ENCODE measurements at regions not wholly inside any gene's neighbourhood (a gene's known extent, or its start where the extent isn't known, plus 50 kb on each side); places are given as distances from the start of the nearest gene placed in this dataset.

- DNase-seq (ENCODE audit: low read depth in 4 of 4, low spot score in 2 of 4) = no peak
These were observed 744.7 kb upstream of the CXADR start for GRCh38 chr21:16768096-16768495.

- no peak for DNase-seq (ENCODE audit: low read depth in 4 of 4, low spot score in 2 of 4)
These were observed 742.6 kb upstream of the CXADR start for GRCh38 chr21:16770266-16770665.

- DNase-seq (ENCODE audit: low read depth in 4 of 4, low spot score in 2 of 4) = no peak
These were observed 739.6 kb upstream of the CXADR start for GRCh38 chr21:16773206-16773605.

- DNase-seq (ENCODE audit: low read depth in 4 of 4, low spot score in 2 of 4) = no peak
These were observed 737.8 kb upstream of the CXADR start for GRCh38 chr21:16775076-16775475.

- no peak for DNase-seq (ENCODE audit: low read depth in 4 of 4, low spot score in 2 of 4)
These were observed 735.7 kb upstream of the CXADR start for GRCh38 chr21:16777041-16777720.

GRCh38 chr21:16788584-16788983 is 724.3 kb upstream of the CXADR start:
- DNase-seq (ENCODE audit: low read depth in 4 of 4, low spot score in 2 of 4) = no peak

- DNase-seq (ENCODE audit: low read depth in 4 of 4, low spot score in 2 of 4) = no peak
These were observed 723.2 kb upstream of the CXADR start for GRCh38 chr21:16789636-16790035.

GRCh38 chr21:16792101-16792500 is 720.7 kb upstream of the CXADR start:
- no peak for DNase-seq (ENCODE audit: low read depth in 4 of 4, low spot score in 2 of 4)

- DNase-seq (ENCODE audit: low read depth in 4 of 4, low spot score in 2 of 4) = no peak
These were observed 717.9 kb upstream of the CXADR start for GRCh38 chr21:16794950-16795349.

GRCh38 chr21:16796776-16797175 is 716.1 kb upstream of the CXADR start:
- no peak for DNase-seq (ENCODE audit: low read depth in 4 of 4, low spot score in 2 of 4)

GRCh38 chr21:16797540-16797939 is 715.3 kb upstream of the CXADR start:
- no peak for DNase-seq (ENCODE audit: low read depth in 4 of 4, low spot score in 2 of 4)

- no peak for DNase-seq (ENCODE audit: low read depth in 4 of 4, low spot score in 2 of 4)
These were observed 714.9 kb upstream of the CXADR start for GRCh38 chr21:16797966-16798365.

- no peak for DNase-seq (ENCODE audit: low read depth in 4 of 4, low spot score in 2 of 4)
These were observed 712.1 kb upstream of the CXADR start for GRCh38 chr21:16800536-16801275.

GRCh38 chr21:16811011-16811410 is 701.8 kb upstream of the CXADR start:
- DNase-seq (ENCODE audit: low read depth in 4 of 4, low spot score in 2 of 4) = no peak

GRCh38 chr21:16811970-16812369 is 700.9 kb upstream of the CXADR start:
- DNase-seq (ENCODE audit: low read depth in 4 of 4, low spot score in 2 of 4) = no peak

- DNase-seq (ENCODE audit: low read depth in 4 of 4, low spot score in 2 of 4) = peak in 2 of 4 donors; percentile 3 to 4
These were observed 697.6 kb upstream of the CXADR start for GRCh38 chr21:16815243-16815642.

- no peak for DNase-seq (ENCODE audit: low read depth in 4 of 4, low spot score in 2 of 4)
These were observed 691.3 kb upstream of the CXADR start for GRCh38 chr21:16821588-16821987.

GRCh38 chr21:16829532-16829931 is 683.3 kb upstream of the CXADR start:
- DNase-seq (ENCODE audit: low read depth in 4 of 4, low spot score in 2 of 4) = no peak

- no peak for DNase-seq (ENCODE audit: low read depth in 4 of 4, low spot score in 2 of 4)
These were observed 680.1 kb upstream of the CXADR start for GRCh38 chr21:16832791-16833190.

GRCh38 chr21:16834791-16835190 is 678.1 kb upstream of the CXADR start:
- no peak for DNase-seq (ENCODE audit: low read depth in 4 of 4, low spot score in 2 of 4)

GRCh38 chr21:16837321-16837720 is 675.5 kb upstream of the CXADR start:
- no peak for DNase-seq (ENCODE audit: low read depth in 4 of 4, low spot score in 2 of 4)

- DNase-seq (ENCODE audit: low read depth in 4 of 4, low spot score in 2 of 4) = no peak
These were observed 675.1 kb upstream of the CXADR start for GRCh38 chr21:16837721-16838120.
